ENCODE measurements at regions not wholly inside any gene's neighbourhood (a gene's known extent, or its start where the extent isn't known, plus 50 kb on each side); places are given as distances from the start of the nearest gene placed in this dataset.
"Not testable (repeated sequence)": the region's sequence is repeated elsewhere in the genome, so short reads cannot be mapped to it uniquely, and the experiment has no call there.

DNA sequence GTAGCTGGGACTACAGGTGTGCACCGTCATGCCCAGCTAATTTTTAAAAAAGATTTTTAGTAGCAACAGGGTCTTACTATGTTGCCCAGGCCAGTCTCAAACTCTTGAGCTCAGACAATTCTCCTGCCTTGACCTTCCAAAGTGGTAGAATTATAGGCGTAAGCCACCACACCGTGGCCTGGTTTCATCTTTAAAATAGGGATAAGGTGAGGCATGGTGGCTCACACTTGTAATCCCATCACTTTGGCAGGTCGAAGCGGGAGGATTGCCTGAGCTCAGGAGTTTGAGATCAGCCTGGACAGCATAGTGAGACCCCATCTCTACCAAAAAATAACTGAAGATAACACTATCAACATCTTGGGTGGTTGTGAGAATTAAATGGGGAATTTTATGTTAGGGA lies 84.6 kb upstream of the SPDYE9 start:
- H3T11ph ChIP-seq (ENCODE audit: low read length); H3K56ac ChIP-seq (ENCODE audit: insufficient read length, low read depth, low read length); H3K4ac ChIP-seq (ENCODE audit: low read depth, low read length); H3K4me3 Mint-ChIP-seq; H3K79me1 ChIP-seq (ENCODE audit: insufficient read depth, low read depth, low read length, poor library complexity, severe bottlenecking); H3K4me2 ChIP-seq (ENCODE audit: insufficient read depth, insufficient read length, low read length); H3K14ac ChIP-seq (ENCODE audit: insufficient read depth, low read length); H3K79me2 ChIP-seq (ENCODE audit: insufficient read depth, low read length); H3K4me1 ChIP-seq (ENCODE audit: insufficient read depth, low read length); H3K9ac ChIP-seq (ENCODE audit: extremely low read depth, insufficient read length, low read length); H4K5ac ChIP-seq (ENCODE audit: insufficient read length, low read depth, low read length); H3K9me3 Mint-ChIP-seq; H3K27ac ChIP-seq (ENCODE audit: insufficient read length, low read depth, low read length); H3K27ac Mint-ChIP-seq; H2BK12ac ChIP-seq (ENCODE audit: insufficient read length, low read depth, low read length); H4K20me1 ChIP-seq (ENCODE audit: control insufficient read depth, insufficient read depth, insufficient read length); H3K23ac ChIP-seq (ENCODE audit: insufficient read length, low read depth, low read length); H3K27me3 ChIP-seq (ENCODE audit: insufficient read depth, low read length); H3K18ac ChIP-seq (ENCODE audit: insufficient read length, low read depth, low read length); DNase-seq; H3K36me3 Mint-ChIP-seq (ENCODE audit: insufficient read depth in 1 of 3, low read depth in 3 of 3); H2BK15ac ChIP-seq (ENCODE audit: low read depth, low read length); H2AFZ ChIP-seq (ENCODE audit: low read length); H2BK120ac ChIP-seq (ENCODE audit: low read depth, low read length, poor library complexity, severe bottlenecking); H3K27me3 Mint-ChIP-seq (ENCODE audit: low read depth); H4K91ac ChIP-seq (ENCODE audit: insufficient read length, low read depth, low read length); H3K23me2 ChIP-seq (ENCODE audit: insufficient read length, low read depth, low read length, poor library complexity, severe bottlenecking); H4K8ac ChIP-seq (replicated peaks; ENCODE audit: insufficient read length, low read depth, low read length); H2AK5ac ChIP-seq (ENCODE audit: insufficient read length, low read length); H2BK5ac ChIP-seq (ENCODE audit: insufficient read length, low read length); H2BK20ac ChIP-seq (ENCODE audit: low read depth, low read length, poor library complexity, severe bottlenecking); H3K4me1 Mint-ChIP-seq; H3K9me3 ChIP-seq (ENCODE audit: control insufficient read depth, low read depth, low read length): not testable (repeated sequence)
- no CpG with 5 or more reads among the region's 5 CpGs for WGBS (ENCODE audit: extremely low coverage, insufficient read length, low lambda C conversion rate)

DNA sequence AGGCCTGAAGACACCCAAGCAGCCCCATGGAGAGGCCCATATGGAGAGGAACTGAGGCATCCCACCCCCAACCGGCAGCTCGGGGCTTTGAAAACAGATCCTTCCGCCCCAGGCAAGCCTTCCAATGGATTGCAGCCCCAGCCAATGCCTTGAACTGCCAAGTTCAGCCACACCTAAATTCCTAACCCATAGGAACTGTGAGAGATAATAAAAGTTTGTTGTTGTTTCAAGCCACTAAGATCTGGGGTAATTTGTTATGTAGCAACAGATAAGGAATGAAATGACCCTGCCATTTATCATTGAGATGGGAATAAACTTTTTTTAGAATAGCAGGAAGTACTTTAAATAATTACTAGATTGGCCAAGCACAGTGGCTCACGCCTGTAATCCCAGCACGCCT lies 80.3 kb upstream of the SPDYE9 start:
- not testable (repeated sequence) for H4K5ac ChIP-seq (ENCODE audit: insufficient read length, low read depth, low read length); H2BK120ac ChIP-seq (ENCODE audit: low read depth, low read length, poor library complexity, severe bottlenecking); DNase-seq; H3K27me3 Mint-ChIP-seq (ENCODE audit: low read depth); H4K20me1 ChIP-seq (ENCODE audit: control insufficient read depth, insufficient read depth, insufficient read length); H4K91ac ChIP-seq (ENCODE audit: insufficient read length, low read depth, low read length); H3K18ac ChIP-seq (ENCODE audit: insufficient read length, low read depth, low read length); H3K23ac ChIP-seq (ENCODE audit: insufficient read length, low read depth, low read length); H3K27ac ChIP-seq (ENCODE audit: insufficient read length, low read depth, low read length); H3T11ph ChIP-seq (ENCODE audit: low read length); H3K79me2 ChIP-seq (ENCODE audit: insufficient read depth, low read length); H3K9me3 ChIP-seq (ENCODE audit: control insufficient read depth, low read depth, low read length); H3K23me2 ChIP-seq (ENCODE audit: insufficient read length, low read depth, low read length, poor library complexity, severe bottlenecking); H3K9me3 Mint-ChIP-seq; H3K79me1 ChIP-seq (ENCODE audit: insufficient read depth, low read depth, low read length, poor library complexity, severe bottlenecking); H4K8ac ChIP-seq (replicated peaks; ENCODE audit: insufficient read length, low read depth, low read length); H3K56ac ChIP-seq (ENCODE audit: insufficient read length, low read depth, low read length); H3K4me1 Mint-ChIP-seq; H3K4ac ChIP-seq (ENCODE audit: low read depth, low read length); H2BK12ac ChIP-seq (ENCODE audit: insufficient read length, low read depth, low read length); H3K36me3 Mint-ChIP-seq (ENCODE audit: insufficient read depth in 1 of 3, low read depth in 3 of 3); H3K4me3 Mint-ChIP-seq; H2BK15ac ChIP-seq (ENCODE audit: low read depth, low read length); H3K27me3 ChIP-seq (ENCODE audit: insufficient read depth, low read length); H3K27ac Mint-ChIP-seq; H2BK20ac ChIP-seq (ENCODE audit: low read depth, low read length, poor library complexity, severe bottlenecking); H3K14ac ChIP-seq (ENCODE audit: insufficient read depth, low read length); H2BK5ac ChIP-seq (ENCODE audit: insufficient read length, low read length); H3K4me1 ChIP-seq (ENCODE audit: insufficient read depth, low read length); H2AFZ ChIP-seq (ENCODE audit: low read length); H3K9ac ChIP-seq (ENCODE audit: extremely low read depth, insufficient read length, low read length); H3K4me2 ChIP-seq (ENCODE audit: insufficient read depth, insufficient read length, low read length); H2AK5ac ChIP-seq (ENCODE audit: insufficient read length, low read length)
- no CpG with 5 or more reads among the region's 5 CpGs for WGBS (ENCODE audit: extremely low coverage, insufficient read length, low lambda C conversion rate)

DNA sequence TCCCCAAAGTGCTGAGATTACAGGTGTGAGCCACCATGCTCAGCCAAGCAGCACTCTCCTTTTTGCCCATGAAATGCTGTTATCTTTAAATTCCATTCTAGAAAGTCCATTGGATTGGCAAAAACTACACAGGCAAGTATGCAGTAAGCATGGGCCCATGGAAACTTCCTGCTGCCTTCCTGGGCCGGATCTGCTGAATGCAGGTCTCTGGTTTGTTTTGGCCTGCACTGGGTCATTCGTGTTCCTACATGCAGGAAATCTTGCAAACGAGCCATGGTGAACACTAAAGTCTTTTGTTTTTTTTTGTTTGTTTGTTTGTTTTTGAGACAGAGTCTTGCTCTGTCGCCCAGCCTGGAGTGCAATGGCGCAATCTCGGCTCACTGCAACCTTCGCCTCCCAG lies 76.8 kb upstream of the SPDYE9 start:
- not testable (repeated sequence) for H2BK120ac ChIP-seq (ENCODE audit: low read depth, low read length, poor library complexity, severe bottlenecking); H3K79me2 ChIP-seq (ENCODE audit: insufficient read depth, low read length); H2BK20ac ChIP-seq (ENCODE audit: low read depth, low read length, poor library complexity, severe bottlenecking); H3K9me3 ChIP-seq (ENCODE audit: control insufficient read depth, low read depth, low read length); H3K23me2 ChIP-seq (ENCODE audit: insufficient read length, low read depth, low read length, poor library complexity, severe bottlenecking); H3K18ac ChIP-seq (ENCODE audit: insufficient read length, low read depth, low read length); H3K27ac ChIP-seq (ENCODE audit: insufficient read length, low read depth, low read length); H3K4ac ChIP-seq (ENCODE audit: low read depth, low read length); H2BK12ac ChIP-seq (ENCODE audit: insufficient read length, low read depth, low read length); H4K5ac ChIP-seq (ENCODE audit: insufficient read length, low read depth, low read length); H3K9ac ChIP-seq (ENCODE audit: extremely low read depth, insufficient read length, low read length); H3K4me3 Mint-ChIP-seq; H3T11ph ChIP-seq (ENCODE audit: low read length); H3K36me3 Mint-ChIP-seq (ENCODE audit: insufficient read depth in 1 of 3, low read depth in 3 of 3); H3K4me2 ChIP-seq (ENCODE audit: insufficient read depth, insufficient read length, low read length); H3K27ac Mint-ChIP-seq; H3K79me1 ChIP-seq (ENCODE audit: insufficient read depth, low read depth, low read length, poor library complexity, severe bottlenecking); H3K4me1 ChIP-seq (ENCODE audit: insufficient read depth, low read length); H2AK5ac ChIP-seq (ENCODE audit: insufficient read length, low read length); H3K23ac ChIP-seq (ENCODE audit: insufficient read length, low read depth, low read length); H4K8ac ChIP-seq (replicated peaks; ENCODE audit: insufficient read length, low read depth, low read length); H4K20me1 ChIP-seq (ENCODE audit: control insufficient read depth, insufficient read depth, insufficient read length); H2AFZ ChIP-seq (ENCODE audit: low read length); H3K4me1 Mint-ChIP-seq; H4K91ac ChIP-seq (ENCODE audit: insufficient read length, low read depth, low read length); H3K9me3 Mint-ChIP-seq; H3K27me3 ChIP-seq (ENCODE audit: insufficient read depth, low read length); H2BK15ac ChIP-seq (ENCODE audit: low read depth, low read length); DNase-seq; H3K27me3 Mint-ChIP-seq (ENCODE audit: low read depth); H3K14ac ChIP-seq (ENCODE audit: insufficient read depth, low read length); H2BK5ac ChIP-seq (ENCODE audit: insufficient read length, low read length); H3K56ac ChIP-seq (ENCODE audit: insufficient read length, low read depth, low read length)
- WGBS (ENCODE audit: extremely low coverage, insufficient read length, low lambda C conversion rate) = no CpG with 5 or more reads among the region's 7 CpGs
